ENCODE measurements at regions not wholly inside any gene's neighbourhood (a gene's known extent, or its start where the extent isn't known, plus 50 kb on each side); places are given as distances from the start of the nearest gene placed in this dataset.

- no peaks in the 10 kb centered on the region for H3K36me3 ChIP-seq (ENCODE audit: control insufficient read depth in 2 of 2, extremely low read depth in 1 of 2, insufficient read depth in 1 of 2, low read length in 1 of 2)
- ChIA-PET POLR2A (no interaction called here), CTCF (no interaction called here)
- ATAC-seq (replicated peaks in 1 of 4), result no peak
- H3K27ac ChIP-seq (ENCODE audit: low read length), result no peak overlapping the region
- peaks cover 0 to 6% of the 10 kb centered on the region in 2 experiments for H3K27me3 ChIP-seq (replicated peaks in 1 of 2; ENCODE audit: control insufficient read depth in 2 of 2, extremely low read depth in 1 of 2, insufficient read depth in 2 of 2, low read length in 1 of 2)
- Mint-ChIP-seq H3K9me3 (peaks cover 6 to 12% (median 8%) of the 10 kb centered on the region in 3 donors), H3K4me3 (no peak overlapping the region), H3K27ac (no peak overlapping the region), H3K4me1 (no peaks in the 10 kb centered on the region), H3K27me3 (peaks cover 0 to 4% of the 10 kb centered on the region in 2 donors), H3K36me3 (no peaks in the 10 kb centered on the region)
- H3K9me3 ChIP-seq, result no peaks in the 10 kb centered on the region
- WGBS (ENCODE audit: insufficient coverage), result 68% methylated on average over 3 of the region's 7 CpGs
- DNase-seq, result no peak
- H3K4me3 ChIP-seq (ENCODE audit: control insufficient read depth in 1 of 2, extremely low read depth in 1 of 2, low read length in 1 of 2), result no peak overlapping the region
- H3K4me1 ChIP-seq (ENCODE audit: control insufficient read depth in 1 of 2, extremely low read depth in 1 of 2, insufficient read depth in 2 of 2, low read length in 2 of 2), result no peaks in the 10 kb centered on the region
These were observed 477.5 kb upstream of the MYT1L start for GRCh38 chr2:2808551-2809058.

DNA sequence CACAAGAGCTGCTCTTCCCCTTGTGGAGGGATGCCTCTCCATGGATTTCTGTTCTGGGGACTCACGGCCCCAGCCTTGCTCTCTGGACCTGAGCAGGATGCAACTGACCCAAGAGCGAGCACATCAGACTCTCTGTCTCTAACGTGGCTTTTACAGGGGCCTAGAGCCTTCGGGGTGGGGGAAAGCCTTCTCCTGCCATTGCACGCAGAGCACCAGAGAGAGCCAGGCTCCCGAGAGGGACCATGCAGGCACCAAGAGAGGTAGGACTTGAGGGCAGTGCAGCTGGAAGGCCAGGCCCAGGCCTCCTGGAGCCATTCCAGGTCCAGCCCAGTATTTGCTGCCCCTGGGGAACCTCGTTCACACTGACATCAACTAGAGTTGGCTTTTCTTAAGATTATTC is 475.6 kb upstream of the MYT1L start:
- H3K4me3 Mint-ChIP-seq, result no peak overlapping the region
- peaks cover 0 to 6% of the 10 kb centered on the region in 2 experiments for H3K27me3 ChIP-seq (replicated peaks in 1 of 2; ENCODE audit: control insufficient read depth in 2 of 2, extremely low read depth in 1 of 2, insufficient read depth in 2 of 2, low read length in 1 of 2)
- H3K4me1 Mint-ChIP-seq, result no peaks in the 10 kb centered on the region
- no peaks in the 10 kb centered on the region for H3K4me1 ChIP-seq (ENCODE audit: control insufficient read depth in 1 of 2, extremely low read depth in 1 of 2, insufficient read depth in 2 of 2, low read length in 2 of 2)
- no peak overlapping the region for H3K27ac Mint-ChIP-seq
- peaks cover 0 to 4% of the 10 kb centered on the region in 2 donors for H3K27me3 Mint-ChIP-seq
- ChIA-PET CTCF (no interaction called here), POLR2A (no interaction called here)
- 72% methylated on average over 6 of the region's 7 CpGs for WGBS (ENCODE audit: insufficient coverage)
- ATAC-seq (replicated peaks in 1 of 4), result no peak
- no peaks in the 10 kb centered on the region for H3K36me3 Mint-ChIP-seq
- no peak overlapping the region for H3K4me3 ChIP-seq (ENCODE audit: control insufficient read depth in 1 of 2, extremely low read depth in 1 of 2, low read length in 1 of 2)
- no peak overlapping the region for H3K27ac ChIP-seq (ENCODE audit: low read length)
- H3K36me3 ChIP-seq (ENCODE audit: control insufficient read depth in 2 of 2, extremely low read depth in 1 of 2, insufficient read depth in 1 of 2, low read length in 1 of 2), result no peaks in the 10 kb centered on the region
- H3K9me3 ChIP-seq, result no peaks in the 10 kb centered on the region
- peaks cover 0 to 4% (median 3%) of the 10 kb centered on the region in 3 donors for H3K9me3 Mint-ChIP-seq
- no peak for DNase-seq

GRCh38 chr2:2805263-2805662 is 474.2 kb upstream of the MYT1L start:
- WGBS (ENCODE audit: insufficient coverage), result 73% methylated on average over 4 of the region's 5 CpGs
- H3K27ac Mint-ChIP-seq, result no peak overlapping the region
- Histone ChIP-seq H3K36me3 (ENCODE audit: control insufficient read depth in 2 of 2, extremely low read depth in 1 of 2, insufficient read depth in 1 of 2, low read length in 1 of 2) (no peaks in the 10 kb centered on the region), H3K4me3 (ENCODE audit: control insufficient read depth in 1 of 2, extremely low read depth in 1 of 2, low read length in 1 of 2) (no peak overlapping the region), H3K27ac (ENCODE audit: low read length) (no peak overlapping the region), H3K9me3 (no peaks in the 10 kb centered on the region), H3K4me1 (ENCODE audit: control insufficient read depth in 1 of 2, extremely low read depth in 1 of 2, insufficient read depth in 2 of 2, low read length in 2 of 2) (no peaks in the 10 kb centered on the region), H3K27me3 (replicated peaks in 1 of 2; ENCODE audit: control insufficient read depth in 2 of 2, extremely low read depth in 1 of 2, insufficient read depth in 2 of 2, low read length in 1 of 2) (peaks cover 0 to 6% of the 10 kb centered on the region in 2 experiments)
- ATAC-seq (replicated peaks in 1 of 4), result no peak
- no peak overlapping the region for H3K4me3 Mint-ChIP-seq
- H3K4me1 Mint-ChIP-seq, result no peaks in the 10 kb centered on the region
- ChIA-PET POLR2A (no interaction called here), CTCF (no interaction called here)
- H3K36me3 Mint-ChIP-seq, result no peaks in the 10 kb centered on the region
- H3K27me3 Mint-ChIP-seq, result peaks cover 0 to 4% of the 10 kb centered on the region in 2 donors
- DNase-seq, result no peak
- H3K9me3 Mint-ChIP-seq, result peaks cover 2 to 4% (median 3%) of the 10 kb centered on the region in 3 donors

DNA sequence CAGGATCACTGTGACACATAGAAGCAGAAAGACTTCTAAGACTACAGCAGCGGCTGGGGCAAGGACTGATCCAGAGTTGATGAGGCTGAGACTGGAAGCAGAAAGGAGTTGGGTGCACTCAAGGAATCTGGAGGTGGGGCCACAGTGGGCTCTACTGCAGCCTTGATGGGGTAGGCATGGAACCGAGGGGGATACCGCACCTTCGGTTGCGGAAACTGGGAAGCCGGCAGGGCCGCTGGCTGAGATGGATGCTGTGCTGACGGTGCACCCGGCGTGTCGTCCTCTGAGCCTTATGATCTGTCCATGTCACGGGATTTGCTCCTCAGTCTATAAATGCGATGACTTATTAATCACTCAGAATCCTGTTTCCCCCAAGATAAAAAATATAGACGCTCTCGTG is 473.5 kb upstream of the MYT1L start:
- ATAC-seq (replicated peaks in 1 of 4) (no peak), DNase-seq (no peak)
- Mint-ChIP-seq H3K36me3 (no peaks in the 10 kb centered on the region), H3K27ac (no peak overlapping the region), H3K27me3 (no peaks in the 10 kb centered on the region), H3K4me1 (no peaks in the 10 kb centered on the region), H3K4me3 (no peak overlapping the region), H3K9me3 (peaks cover 2 to 4% (median 3%) of the 10 kb centered on the region in 3 donors)
- POLR2A ChIA-PET, result no interaction called here
- H3K9me3 ChIP-seq, result no peaks in the 10 kb centered on the region
- no peak overlapping the region for H3K27ac ChIP-seq (ENCODE audit: low read length)
- no peak overlapping the region for H3K4me3 ChIP-seq (ENCODE audit: control insufficient read depth in 1 of 2, extremely low read depth in 1 of 2, low read length in 1 of 2)
- H3K27me3 ChIP-seq (replicated peaks in 1 of 2; ENCODE audit: control insufficient read depth in 2 of 2, extremely low read depth in 1 of 2, insufficient read depth in 2 of 2, low read length in 1 of 2), result peaks cover 0 to 6% of the 10 kb centered on the region in 2 experiments
- no peaks in the 10 kb centered on the region for H3K4me1 ChIP-seq (ENCODE audit: control insufficient read depth in 1 of 2, extremely low read depth in 1 of 2, insufficient read depth in 2 of 2, low read length in 2 of 2)
- 96% methylated on average over 9 of the region's 15 CpGs for WGBS (ENCODE audit: insufficient coverage)
- H3K36me3 ChIP-seq (ENCODE audit: control insufficient read depth in 2 of 2, extremely low read depth in 1 of 2, insufficient read depth in 1 of 2, low read length in 1 of 2), result no peaks in the 10 kb centered on the region
- CTCF ChIA-PET, result no interaction called here

- Histone ChIP-seq H3K9me3 (no peaks in the 10 kb centered on the region), H3K4me1 (ENCODE audit: control insufficient read depth in 1 of 2, extremely low read depth in 1 of 2, insufficient read depth in 2 of 2, low read length in 2 of 2) (no peaks in the 10 kb centered on the region), H3K27me3 (replicated peaks in 1 of 2; ENCODE audit: control insufficient read depth in 2 of 2, extremely low read depth in 1 of 2, insufficient read depth in 2 of 2, low read length in 1 of 2) (peaks cover 0 to under 1% of the 10 kb centered on the region in 2 experiments), H3K4me3 (ENCODE audit: control insufficient read depth in 1 of 2, extremely low read depth in 1 of 2, low read length in 1 of 2) (no peak overlapping the region), H3K27ac (ENCODE audit: low read length) (no peak overlapping the region), H3K36me3 (ENCODE audit: control insufficient read depth in 2 of 2, extremely low read depth in 1 of 2, insufficient read depth in 1 of 2, low read length in 1 of 2) (no peaks in the 10 kb centered on the region)
- ChIA-PET POLR2A (no interaction called here), CTCF (interaction anchor here in 1 of 2 donors (0.6 kb wide), 1 partner anchor 984 kb away, joined by 6 read pairs; no protein-coding TSS in a partner anchor)
- DNase-seq, result no peak
- Mint-ChIP-seq H3K9me3 (peaks cover 2 to 4% (median 3%) of the 10 kb centered on the region in 3 donors), H3K27me3 (no peaks in the 10 kb centered on the region), H3K36me3 (no peaks in the 10 kb centered on the region), H3K27ac (no peak overlapping the region), H3K4me1 (no peaks in the 10 kb centered on the region), H3K4me3 (no peak overlapping the region)
- ATAC-seq (replicated peaks in 1 of 4), result no peak
- WGBS (ENCODE audit: insufficient coverage), result 100% methylated on average over 2 of the region's 3 CpGs
These were observed 470.4 kb upstream of the MYT1L start for GRCh38 chr2:2801458-2801857.

GRCh38 chr2:2800697-2801096 is 469.6 kb upstream of the MYT1L start:
- H3K27me3 Mint-ChIP-seq, result no peaks in the 10 kb centered on the region
- no peak overlapping the region for H3K4me3 Mint-ChIP-seq
- Histone ChIP-seq H3K36me3 (ENCODE audit: control insufficient read depth in 2 of 2, extremely low read depth in 1 of 2, insufficient read depth in 1 of 2, low read length in 1 of 2) (no peaks in the 10 kb centered on the region), H3K9me3 (no peaks in the 10 kb centered on the region), H3K4me3 (ENCODE audit: control insufficient read depth in 1 of 2, extremely low read depth in 1 of 2, low read length in 1 of 2) (no peak overlapping the region), H3K27ac (ENCODE audit: low read length) (no peak overlapping the region), H3K27me3 (replicated peaks in 1 of 2; ENCODE audit: control insufficient read depth in 2 of 2, extremely low read depth in 1 of 2, insufficient read depth in 2 of 2, low read length in 1 of 2) (no peaks in the 10 kb centered on the region), H3K4me1 (ENCODE audit: control insufficient read depth in 1 of 2, extremely low read depth in 1 of 2, insufficient read depth in 2 of 2, low read length in 2 of 2) (no peaks in the 10 kb centered on the region)
- ATAC-seq (replicated peaks in 1 of 4) (no peak), DNase-seq (no peak)
- CTCF ChIA-PET, result no interaction called here
- H3K36me3 Mint-ChIP-seq, result no peaks in the 10 kb centered on the region
- WGBS (ENCODE audit: insufficient coverage), result no CpG with 5 or more reads among the region's 3 CpGs
- POLR2A ChIA-PET, result no interaction called here
- H3K4me1 Mint-ChIP-seq, result no peaks in the 10 kb centered on the region
- H3K27ac Mint-ChIP-seq, result no peak overlapping the region
- H3K9me3 Mint-ChIP-seq, result peaks cover 2 to 4% (median 3%) of the 10 kb centered on the region in 3 donors

GRCh38 chr2:2800001-2800400 is 468.9 kb upstream of the MYT1L start:
- Mint-ChIP-seq H3K4me1 (no peaks in the 10 kb centered on the region), H3K4me3 (no peak overlapping the region), H3K9me3 (peaks cover 2 to 4% (median 3%) of the 10 kb centered on the region in 3 donors), H3K27me3 (no peaks in the 10 kb centered on the region), H3K27ac (no peak overlapping the region), H3K36me3 (no peaks in the 10 kb centered on the region)
- DNase-seq (no peak), ATAC-seq (replicated peaks in 1 of 4) (no peak)
- H3K4me1 ChIP-seq (ENCODE audit: control insufficient read depth in 1 of 2, extremely low read depth in 1 of 2, insufficient read depth in 2 of 2, low read length in 2 of 2), result no peaks in the 10 kb centered on the region
- no peaks in the 10 kb centered on the region for H3K36me3 ChIP-seq (ENCODE audit: control insufficient read depth in 2 of 2, extremely low read depth in 1 of 2, insufficient read depth in 1 of 2, low read length in 1 of 2)
- ChIA-PET POLR2A (no interaction called here), CTCF (no interaction called here)
- no peak overlapping the region for H3K27ac ChIP-seq (ENCODE audit: low read length)
- H3K27me3 ChIP-seq (replicated peaks in 1 of 2; ENCODE audit: control insufficient read depth in 2 of 2, extremely low read depth in 1 of 2, insufficient read depth in 2 of 2, low read length in 1 of 2), result no peaks in the 10 kb centered on the region
- H3K9me3 ChIP-seq, result no peaks in the 10 kb centered on the region
- 60% methylated on average over 1 of the region's 1 CpG for WGBS (ENCODE audit: insufficient coverage)
- no peak overlapping the region for H3K4me3 ChIP-seq (ENCODE audit: control insufficient read depth in 1 of 2, extremely low read depth in 1 of 2, low read length in 1 of 2)

All from T-cell (primary cell).